PFSK-1 (cell line): ENCODE measurements at regions not wholly inside any gene's neighbourhood (a gene's known extent, or its start where the extent isn't known, plus 50 kb on each side); places are given as distances from the start of the nearest gene placed in this dataset.

Experiments used
- FOXP2 ChIP-seq: optimal IDR thresholded peaks from 2 replicates; pipeline ENCODE3; 2011; ENCODE audit warnings: borderline replicate concordance, control low read depth, inconsistent platforms; ENCODE audit not compliant: insufficient read depth; ENCODE audit errors: extremely low read length, extremely low read depth
- POLR2AphosphoS5 ChIP-seq: IDR thresholded peaks from 2 replicates; pipeline ENCODE4 v1.6.1; 2012; ENCODE audit warnings: low read depth, mild to moderate bottlenecking, control low read depth, low read length, moderate library complexity
- REST ChIP-seq, 2 experiments: IDR thresholded peaks; 2 replicates each; pipeline versions ENCODE4 v1.6.1 to v1.8.0; 2011 to 2012; ENCODE audit warnings: low read depth in 2 of 2, low read length in 2 of 2, control low read depth in 1 of 2, inconsistent platforms in 1 of 2, mild to moderate bottlenecking in 1 of 2, moderate library complexity in 1 of 2; ENCODE audit not compliant: insufficient read depth in 1 of 2
- SIN3A ChIP-seq: IDR thresholded peaks from 2 replicates; pipeline ENCODE4 v1.6.1; 2012; ENCODE audit warnings: mild to moderate bottlenecking, low read length, moderate library complexity, borderline replicate concordance; ENCODE audit not compliant: insufficient read depth
- TAF1 ChIP-seq: IDR thresholded peaks from 2 replicates; pipeline ENCODE4 v1.6.1; 2012; ENCODE audit warnings: low read length, control low read depth, borderline replicate concordance; ENCODE audit not compliant: insufficient read depth

GRCh38 chr12:95411466-95411865 is 62.5 kb upstream of the METAP2 start:
- TF ChIP-seq FOXP2 (no peak), REST (IDR thresholded peaks at IDR 0.05; ENCODE audit: insufficient read depth in 1 of 2, low read depth in 2 of 2, low read length in 2 of 2) (no peak), POLR2AphosphoS5 (no peak), TAF1 (no peak), SIN3A (no peak)

- no peak for TF ChIP-seq TAF1
- TF ChIP-seq FOXP2 = no peak
- TF ChIP-seq REST (IDR thresholded peaks at IDR 0.05; ENCODE audit: insufficient read depth in 1 of 2, low read depth in 2 of 2, low read length in 2 of 2) = no peak
- TF ChIP-seq SIN3A = no peak
- TF ChIP-seq POLR2AphosphoS5 = no peak
Observed at GRCh38 chr12:95412482-95413311, 61.3 kb upstream of the METAP2 start.

GRCh38 chr12:95413576-95413975 is 60.4 kb upstream of the METAP2 start:
- TF ChIP-seq TAF1 (no peak), FOXP2 (no peak)

- TF ChIP-seq TAF1 (no peak), FOXP2 (no peak), REST (IDR thresholded peaks at IDR 0.05; ENCODE audit: insufficient read depth in 1 of 2, low read depth in 2 of 2, low read length in 2 of 2) (no peak), POLR2AphosphoS5 (no peak), SIN3A (no peak)
Observed at GRCh38 chr12:95415451-95415850, 58.5 kb upstream of the METAP2 start.

- TF ChIP-seq SIN3A (no peak), FOXP2 (no peak), REST (IDR thresholded peaks at IDR 0.05; ENCODE audit: insufficient read depth in 1 of 2, low read depth in 2 of 2, low read length in 2 of 2) (no peak), POLR2AphosphoS5 (no peak), TAF1 (no peak)
Observed at GRCh38 chr12:95416111-95416636, 57.8 kb upstream of the METAP2 start.
